Karpas-422 (cell line): ENCODE measurements at regions not wholly inside any gene's neighbourhood (a gene's known extent, or its start where the extent isn't known, plus 50 kb on each side); places are given as distances from the start of the nearest gene placed in this dataset.

Experiments
- DNase-seq: peaks from one replicate; pipeline ENCODE4 v3.0.0-alpha.2; 2015
- H2AFZ ChIP-seq: fragments of 200-600 bp; sonication (generic); 2 replicates; pipeline ENCODE4 v1.6.1; 2014; ENCODE audit warnings: antibody characterized with exemption, low read length, mixed read lengths
- H3K27ac ChIP-seq: fragments of 200-600 bp; sonication (generic); 2 replicates; pipeline ENCODE4 v1.5.1; 2014; ENCODE audit warnings: mild to moderate bottlenecking, low read length, moderate library complexity
- H3K27me3 ChIP-seq: fragments of 200-600 bp; sonication (generic); 2 replicates; pipeline ENCODE4 v1.6.1; 2014; ENCODE audit warnings: low read length, mixed read lengths
- H3K36me3 ChIP-seq: fragments of 200-600 bp; sonication (generic); 2 replicates; pipeline ENCODE4 v1.6.1; 2014; ENCODE audit warnings: low read length, mixed read lengths; ENCODE audit not compliant: insufficient read depth
- H3K4me1 ChIP-seq: fragments of 200-600 bp; sonication (generic); 2 replicates; pipeline ENCODE4 v1.6.1; 2014; ENCODE audit warnings: mild to moderate bottlenecking, low read length, mixed read lengths
- H3K4me2 ChIP-seq: fragments of 200-600 bp; sonication (generic); 2 replicates; pipeline ENCODE4 v1.6.1; 2014; ENCODE audit warnings: low read length, low read depth, mild to moderate bottlenecking; ENCODE audit not compliant: poor library complexity, severe bottlenecking
- H3K4me3 ChIP-seq: fragments of 200-600 bp; sonication (generic); 2 replicates; pipeline ENCODE4 v1.5.1; 2014; ENCODE audit warnings: mild to moderate bottlenecking, antibody characterized with exemption, low read length, mixed read lengths
- H3K79me2 ChIP-seq: fragments of 200-600 bp; sonication (generic); 2 replicates; pipeline ENCODE4 v1.6.1; 2014; ENCODE audit warnings: mild to moderate bottlenecking, low read length, mixed read lengths
- H3K9ac ChIP-seq: fragments of 200-600 bp; sonication (generic); 2 replicates; pipeline ENCODE4 v1.6.0; 2014; ENCODE audit warnings: low read length
- H3K9me2 ChIP-seq: fragments of 200-600 bp; sonication (generic), shearing (Covaris generic); replicated peaks from 2 replicates; pipeline ENCODE4 v1.6.0; 2014; ENCODE audit warnings: mild to moderate bottlenecking, low read length, moderate library complexity; ENCODE audit not compliant: insufficient read depth
- H3K9me3 ChIP-seq: fragments of 300-700, 200-600 bp; sonication (generic); 2 replicates; pipeline ENCODE4 v1.6.1; 2014; ENCODE audit warnings: low read length, mixed read lengths
- H4K20me1 ChIP-seq: fragments of 200-600 bp; sonication (generic); 2 replicates; pipeline ENCODE4 v1.6.1; 2014; ENCODE audit warnings: mild to moderate bottlenecking, antibody characterized with exemption, low read length, low read depth; ENCODE audit not compliant: insufficient read depth

- H3K9me3 ChIP-seq: no peaks in the 10 kb centered on the region
Measured at GRCh38 chr6:142605922-142606485, 304.2 kb downstream of the ADGRG6 start.

GRCh38 chr6:142612956-142613355 is 311.1 kb downstream of the ADGRG6 start:
- Histone ChIP-seq H3K4me2 (no peak overlapping the region), H4K20me1 (no peaks in the 10 kb centered on the region), H3K4me3 (no peak overlapping the region), H2AFZ (no peak overlapping the region), H3K27ac (no peak overlapping the region), H3K79me2 (no peaks in the 10 kb centered on the region), H3K36me3 (no peaks in the 10 kb centered on the region), H3K9me2 (no peaks in the 10 kb centered on the region), H3K4me1 (no peaks in the 10 kb centered on the region), H3K9ac (no peak overlapping the region), H3K9me3 (no peaks in the 10 kb centered on the region), H3K27me3 (no peaks in the 10 kb centered on the region)
- no peak for DNase-seq

More at GRCh38 chr6:142605922-142606485, 304.2 kb downstream of the ADGRG6 start:
- Histone ChIP-seq H2AFZ (no peak overlapping the region), H3K4me3 (no peak overlapping the region), H3K27ac (no peak overlapping the region), H3K79me2 (no peaks in the 10 kb centered on the region), H3K9ac (no peak overlapping the region), H3K27me3 (no peaks in the 10 kb centered on the region), H4K20me1 (no peaks in the 10 kb centered on the region), H3K36me3 (no peaks in the 10 kb centered on the region), H3K4me2 (no peak overlapping the region), H3K9me2 (no peaks in the 10 kb centered on the region), H3K4me1 (no peaks in the 10 kb centered on the region)
- no peak for DNase-seq

- no peak overlapping the region for H2AFZ ChIP-seq
- no peaks in the 10 kb centered on the region for H3K27me3 ChIP-seq
- no peaks in the 10 kb centered on the region for H3K9me2 ChIP-seq
- no peaks in the 10 kb centered on the region for H3K9me3 ChIP-seq
- H3K4me2 ChIP-seq: no peak overlapping the region
- no peaks in the 10 kb centered on the region for H4K20me1 ChIP-seq
- no peak overlapping the region for H3K9ac ChIP-seq
- H3K4me1 ChIP-seq: no peaks in the 10 kb centered on the region
- no peak for DNase-seq
- no peak overlapping the region for H3K4me3 ChIP-seq
- H3K79me2 ChIP-seq: no peaks in the 10 kb centered on the region
- H3K27ac ChIP-seq: no peak overlapping the region
- H3K36me3 ChIP-seq: no peaks in the 10 kb centered on the region
Measured at GRCh38 chr6:142613981-142614380, 312.2 kb downstream of the ADGRG6 start.

- Histone ChIP-seq H3K4me1 (no peaks in the 10 kb centered on the region), H3K79me2 (no peaks in the 10 kb centered on the region)
- no peak for DNase-seq
Measured at GRCh38 chr6:142617158-142617557, 315.4 kb downstream of the ADGRG6 start.

DNA sequence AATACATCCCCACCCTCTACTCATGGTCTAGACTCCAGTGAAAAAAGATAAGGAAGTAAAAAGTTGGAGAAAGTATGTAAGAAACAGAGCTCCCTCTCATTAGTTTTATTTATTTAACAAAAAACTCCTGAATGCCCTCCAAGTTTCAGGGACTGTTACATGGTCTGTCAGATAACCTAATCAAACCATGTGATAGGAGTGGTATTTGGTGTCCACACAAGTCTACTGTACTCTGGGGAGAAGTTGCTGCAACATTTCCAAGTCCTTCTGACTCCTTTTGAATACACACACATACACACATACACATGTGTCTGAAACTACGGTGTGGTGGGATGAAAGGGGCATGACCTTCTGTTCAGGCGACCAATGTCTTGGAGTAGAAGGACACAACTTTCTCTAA is 320.0 kb downstream of the ADGRG6 start:
- Histone ChIP-seq H3K4me3 (no peak overlapping the region), H3K27me3 (no peaks in the 10 kb centered on the region), H3K36me3 (no peaks in the 10 kb centered on the region), H3K79me2 (no peaks in the 10 kb centered on the region), H3K27ac (no peak overlapping the region), H3K9me3 (no peaks in the 10 kb centered on the region), H3K4me2 (no peak overlapping the region), H4K20me1 (no peaks in the 10 kb centered on the region), H3K9me2 (no peaks in the 10 kb centered on the region), H2AFZ (no peak overlapping the region), H3K4me1 (no peaks in the 10 kb centered on the region), H3K9ac (no peak overlapping the region)
- no peak for DNase-seq

More at GRCh38 chr6:142617158-142617557, 315.4 kb downstream of the ADGRG6 start:
- Histone ChIP-seq H2AFZ (no peak overlapping the region), H3K4me3 (no peak overlapping the region), H3K36me3 (no peaks in the 10 kb centered on the region), H3K27ac (no peak overlapping the region), H3K9ac (no peak overlapping the region), H3K9me2 (no peaks in the 10 kb centered on the region), H3K27me3 (no peaks in the 10 kb centered on the region), H4K20me1 (no peaks in the 10 kb centered on the region), H3K4me2 (no peak overlapping the region), H3K9me3 (no peaks in the 10 kb centered on the region)

DNA sequence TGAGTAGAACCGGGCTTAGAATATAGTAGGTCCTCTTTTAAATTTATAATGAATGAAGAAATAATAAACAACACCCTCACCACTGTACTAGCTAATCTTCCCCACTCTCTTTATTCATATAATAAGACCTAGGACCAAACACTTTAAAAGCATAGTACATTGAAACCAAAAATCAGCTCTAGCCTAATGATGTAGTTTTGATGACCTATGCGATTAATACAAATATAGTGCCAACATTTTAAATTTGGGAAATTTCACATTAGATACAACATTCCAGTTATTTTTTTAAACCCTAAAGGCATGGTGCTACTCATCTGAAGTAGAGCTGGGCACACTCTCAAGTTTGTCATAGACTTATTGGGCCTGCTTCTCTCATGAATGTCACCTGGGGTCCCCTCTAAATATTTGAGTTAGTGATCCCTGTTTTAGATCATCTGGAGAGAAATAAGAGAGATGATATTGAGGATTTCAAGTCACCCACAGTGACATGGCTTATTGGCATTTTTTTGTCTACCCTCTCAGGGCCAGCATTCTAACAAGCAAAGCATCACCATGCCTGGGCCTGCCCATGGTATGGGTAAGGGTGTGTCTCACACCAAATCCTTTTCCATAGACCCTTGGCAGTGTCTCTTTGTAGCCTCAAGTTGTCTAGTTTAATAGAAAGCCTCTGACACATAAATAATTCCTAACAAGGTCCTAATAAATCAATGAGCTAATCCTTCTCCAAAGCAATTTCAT is 319.8 kb downstream of the HIVEP2 start:
- no peak for DNase-seq

GRCh38 chr6:142627474-142627873 is 317.5 kb downstream of the HIVEP2 start:
- H3K4me1 ChIP-seq: no peaks in the 10 kb centered on the region
- no peak overlapping the region for H3K4me3 ChIP-seq

More for the DNA sequence above, 319.8 kb downstream of the HIVEP2 start:
- no peak overlapping the region for H3K4me3 ChIP-seq
- no peak overlapping the region for H3K4me2 ChIP-seq
- H3K9me2 ChIP-seq: no peaks in the 10 kb centered on the region
- H3K79me2 ChIP-seq: no peaks in the 10 kb centered on the region
- H3K9ac ChIP-seq: no peak overlapping the region
- no peaks in the 10 kb centered on the region for H3K4me1 ChIP-seq
- H2AFZ ChIP-seq: no peak overlapping the region
- no peaks in the 10 kb centered on the region for H3K27me3 ChIP-seq
- no peak overlapping the region for H3K27ac ChIP-seq
- H3K36me3 ChIP-seq: no peaks in the 10 kb centered on the region
- H4K20me1 ChIP-seq: no peaks in the 10 kb centered on the region
- no peaks in the 10 kb centered on the region for H3K9me3 ChIP-seq

DNA sequence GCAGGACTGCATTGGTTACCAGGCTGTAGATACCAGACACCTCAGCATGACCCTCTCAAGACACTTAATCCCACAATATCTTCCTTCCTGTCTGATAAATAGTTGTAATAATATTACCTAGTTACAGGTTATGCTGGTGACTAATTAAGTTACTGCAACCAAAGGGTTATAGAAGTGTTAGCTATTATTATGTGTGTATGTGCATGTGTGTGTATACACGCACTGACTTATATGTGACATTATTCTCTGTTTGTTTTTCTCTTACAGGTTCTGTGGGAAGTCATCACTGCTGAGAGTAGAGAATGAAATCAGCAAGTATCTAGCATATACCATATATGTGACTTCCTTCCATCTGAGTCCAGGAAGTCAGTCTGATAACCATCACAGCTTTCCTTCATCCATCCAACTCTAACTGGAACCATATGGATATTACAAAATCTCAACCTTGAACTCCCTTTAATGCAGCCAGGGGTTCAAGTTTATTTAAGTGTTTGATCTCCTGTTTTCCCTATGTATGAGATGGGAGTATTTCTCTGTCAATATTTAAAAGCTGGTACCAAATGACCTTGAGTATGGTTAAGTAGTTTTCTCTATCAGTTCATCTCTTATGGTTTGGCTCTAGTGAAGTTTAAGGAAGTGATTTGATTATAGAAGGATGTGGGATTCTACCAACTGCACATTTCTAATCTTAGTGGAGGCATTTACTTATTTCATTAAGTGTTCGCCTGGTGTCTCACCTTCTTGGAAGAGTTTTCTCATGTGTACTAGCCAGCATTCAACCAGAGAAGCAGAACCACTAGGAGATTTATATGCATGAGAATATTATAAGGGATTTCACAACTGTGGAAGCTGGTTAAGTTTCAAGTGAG is 313.2 kb downstream of the HIVEP2 start:
- no peaks in the 10 kb centered on the region for H3K27me3 ChIP-seq
- no peak overlapping the region for H3K9ac ChIP-seq
- no peak overlapping the region for H3K4me2 ChIP-seq
- no peaks in the 10 kb centered on the region for H3K9me3 ChIP-seq
- no peak for DNase-seq
- H3K4me1 ChIP-seq: no peaks in the 10 kb centered on the region
- H3K4me3 ChIP-seq: no peak overlapping the region
- H2AFZ ChIP-seq: no peak overlapping the region
- no peaks in the 10 kb centered on the region for H3K79me2 ChIP-seq
- H3K36me3 ChIP-seq: no peaks in the 10 kb centered on the region
- H3K27ac ChIP-seq: no peak overlapping the region
- H4K20me1 ChIP-seq: no peaks in the 10 kb centered on the region
- no peaks in the 10 kb centered on the region for H3K9me2 ChIP-seq

More at GRCh38 chr6:142627474-142627873, 317.5 kb downstream of the HIVEP2 start:
- H3K79me2 ChIP-seq: no peaks in the 10 kb centered on the region
- DNase-seq: no peak
- no peaks in the 10 kb centered on the region for H4K20me1 ChIP-seq
- no peaks in the 10 kb centered on the region for H3K36me3 ChIP-seq
- H3K9ac ChIP-seq: no peak overlapping the region
- H2AFZ ChIP-seq: no peak overlapping the region
- H3K27ac ChIP-seq: no peak overlapping the region
- H3K27me3 ChIP-seq: no peaks in the 10 kb centered on the region
- no peaks in the 10 kb centered on the region for H3K9me2 ChIP-seq
- H3K9me3 ChIP-seq: no peaks in the 10 kb centered on the region
- no peak overlapping the region for H3K4me2 ChIP-seq
